ENCODE measurements at regions not wholly inside any gene's neighbourhood (a gene's known extent, or its start where the extent isn't known, plus 50 kb on each side); places are given as distances from the start of the nearest gene placed in this dataset.

GRCh38 chr2:12577567-12578253, 139.0 kb upstream of the TRIB2 start:
- Mint-ChIP-seq H3K4me1 (peaks cover 0 to 11% (median 3%) of the 10 kb centered on the region in 4 donors), H3K4me3 (no peak overlapping the region), H3K36me3 (no peaks in the 10 kb centered on the region), H3K9me3 (no peaks in the 10 kb centered on the region), H3K27ac (no peak overlapping the region), H3K27me3 (no peaks in the 10 kb centered on the region)
- CTCF ChIA-PET (ENCODE audit: partially characterized antibody): interaction anchor here (0.9 to 1.4 kb wide), 3 partner anchors 12 to 748 kb away, joined by 3 to 4 read pairs (median 3); partner anchors contain the start of gene TRIB2
- POLR2A ChIA-PET (ENCODE audit: partially characterized antibody): no interaction called here
- H3K27ac ChIP-seq (ENCODE audit: low read depth, low read length): no peak overlapping the region
- DNase-seq: no peak
- no peaks in the 10 kb centered on the region for H3K27me3 ChIP-seq (ENCODE audit: insufficient read depth, low read length)
- H3K4me1 ChIP-seq (ENCODE audit: insufficient read depth, low read length): no peaks in the 10 kb centered on the region
- H3K36me3 ChIP-seq (ENCODE audit: insufficient read depth, low read length): no peaks in the 10 kb centered on the region
- H3K4me3 ChIP-seq (ENCODE audit: low read length in 2 of 2): no peak overlapping the region
- intact Hi-C loops (cut with micrococcal nuclease): no loop called here
- H3K9me3 ChIP-seq (ENCODE audit: control insufficient read depth in 1 of 2, low read length in 2 of 2): no peaks in the 10 kb centered on the region

DNA sequence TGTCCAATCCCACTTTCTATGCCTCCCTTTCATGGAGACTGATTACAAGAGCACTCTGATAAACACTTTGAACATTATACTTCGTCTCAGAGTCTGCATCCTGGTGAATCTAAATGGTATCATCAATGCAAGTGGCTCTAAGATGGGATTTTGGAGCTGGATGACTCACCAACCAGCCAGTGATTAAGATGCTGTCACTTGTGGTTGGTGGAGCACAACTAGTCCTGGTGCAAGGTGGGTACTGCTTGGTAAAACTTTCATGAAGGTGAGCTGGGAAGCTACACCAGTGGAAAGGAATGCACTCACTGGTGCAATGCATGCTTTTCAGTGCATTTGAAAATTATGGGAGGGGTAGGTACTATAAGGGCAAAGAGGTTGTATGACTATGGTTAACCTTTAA, 137.7 kb upstream of the TRIB2 start:
- intact Hi-C loops (cut with micrococcal nuclease): no loop called here
- H3K36me3 Mint-ChIP-seq: no peaks in the 10 kb centered on the region
- no peak for DNase-seq
- POLR2A ChIA-PET (ENCODE audit: partially characterized antibody): no interaction called here
- Histone ChIP-seq H3K36me3 (ENCODE audit: insufficient read depth, low read length) (no peaks in the 10 kb centered on the region), H3K9me3 (ENCODE audit: control insufficient read depth in 1 of 2, low read length in 2 of 2) (no peaks in the 10 kb centered on the region), H3K27ac (ENCODE audit: low read depth, low read length) (no peak overlapping the region), H3K4me3 (ENCODE audit: low read length in 2 of 2) (no peak overlapping the region), H3K27me3 (ENCODE audit: insufficient read depth, low read length) (no peaks in the 10 kb centered on the region), H3K4me1 (ENCODE audit: insufficient read depth, low read length) (no peaks in the 10 kb centered on the region)
- H3K4me3 Mint-ChIP-seq: no peak overlapping the region
- no peak overlapping the region for H3K27ac Mint-ChIP-seq
- CTCF ChIA-PET (ENCODE audit: partially characterized antibody): no interaction called here
- no peaks in the 10 kb centered on the region for H3K9me3 Mint-ChIP-seq
- H3K27me3 Mint-ChIP-seq: no peaks in the 10 kb centered on the region
- H3K4me1 Mint-ChIP-seq: peaks cover 0 to 12% (median 5%) of the 10 kb centered on the region in 4 donors

DNA sequence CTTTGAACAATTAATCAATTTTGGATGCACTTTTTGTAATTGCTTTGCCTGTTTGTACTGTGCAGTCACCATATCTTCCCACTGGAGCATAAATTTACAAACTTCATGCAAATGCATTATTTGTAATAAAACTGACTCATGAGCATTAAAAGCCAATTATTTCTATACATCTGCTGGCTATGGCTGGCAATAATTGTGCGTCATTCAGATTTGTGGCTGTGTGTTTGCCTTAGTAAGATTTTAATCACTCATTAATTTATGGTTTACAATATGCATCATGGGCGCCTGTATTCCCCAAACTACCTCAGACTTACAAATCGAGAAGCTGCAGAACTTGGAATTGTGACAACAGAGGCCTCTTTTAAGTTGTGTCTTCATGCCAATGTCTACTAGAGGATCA, 132.4 kb upstream of the TRIB2 start:
- H3K4me1 Mint-ChIP-seq: peaks cover 22 to 36% (median 25%) of the 10 kb centered on the region in 4 donors
- no peak overlapping the region for H3K4me3 Mint-ChIP-seq
- CTCF ChIA-PET (ENCODE audit: partially characterized antibody): no interaction called here
- peaks cover 0 to 4% (median 0%) of the 10 kb centered on the region in 8 donors for H3K9me3 Mint-ChIP-seq
- Histone ChIP-seq H3K9me3 (ENCODE audit: control insufficient read depth in 1 of 2, low read length in 2 of 2) (no peaks in the 10 kb centered on the region), H3K27ac (ENCODE audit: low read depth, low read length) (no peak overlapping the region), H3K36me3 (ENCODE audit: insufficient read depth, low read length) (no peaks in the 10 kb centered on the region), H3K27me3 (ENCODE audit: insufficient read depth, low read length) (no peaks in the 10 kb centered on the region), H3K4me3 (ENCODE audit: low read length in 2 of 2) (no peak overlapping the region), H3K4me1 (ENCODE audit: insufficient read depth, low read length) (peaks cover 14% of the 10 kb centered on the region)
- DNase-seq: no peak
- no peaks in the 10 kb centered on the region for H3K27me3 Mint-ChIP-seq
- no peaks in the 10 kb centered on the region for H3K36me3 Mint-ChIP-seq
- H3K27ac Mint-ChIP-seq: no peak overlapping the region
- POLR2A ChIA-PET (ENCODE audit: partially characterized antibody): no interaction called here
- intact Hi-C loops (cut with micrococcal nuclease): loop anchor here (10.0 kb wide), 1 partner anchor 50 kb away; no protein-coding TSS in a partner anchor

DNA sequence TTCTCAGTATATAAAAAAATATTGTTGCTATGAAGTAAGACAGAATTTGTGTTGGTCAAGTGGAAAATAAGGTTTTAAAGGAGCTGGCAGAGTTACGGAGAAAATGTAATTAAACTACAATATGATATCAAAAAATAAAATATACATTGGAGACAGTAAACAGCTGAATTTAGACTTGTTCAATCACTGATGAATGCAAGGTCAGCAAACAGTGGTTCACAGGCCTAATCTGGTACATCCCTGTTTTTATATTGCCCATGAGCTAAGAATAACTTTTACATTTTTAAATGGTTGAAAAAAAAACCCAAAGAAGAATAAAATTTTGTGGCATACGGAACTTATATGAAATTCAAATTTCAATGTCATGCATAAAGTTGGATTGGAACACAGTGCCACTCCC, 131.0 kb upstream of the TRIB2 start:
- no peak overlapping the region for H3K27ac Mint-ChIP-seq
- H3K27ac ChIP-seq (ENCODE audit: low read depth, low read length): no peak overlapping the region
- no peaks in the 10 kb centered on the region for H3K27me3 ChIP-seq (ENCODE audit: insufficient read depth, low read length)
- H3K9me3 ChIP-seq (ENCODE audit: control insufficient read depth in 1 of 2, low read length in 2 of 2): no peaks in the 10 kb centered on the region
- H3K4me3 ChIP-seq (ENCODE audit: low read length in 2 of 2): no peak overlapping the region
- no peaks in the 10 kb centered on the region for H3K36me3 ChIP-seq (ENCODE audit: insufficient read depth, low read length)
- peaks cover 21% of the 10 kb centered on the region for H3K4me1 ChIP-seq (ENCODE audit: insufficient read depth, low read length)
- H3K36me3 Mint-ChIP-seq: no peaks in the 10 kb centered on the region
- no peak for DNase-seq
- peaks cover 24 to 40% (median 29%) of the 10 kb centered on the region in 4 donors for H3K4me1 Mint-ChIP-seq
- H3K27me3 Mint-ChIP-seq: no peaks in the 10 kb centered on the region
- ChIA-PET CTCF (ENCODE audit: partially characterized antibody) (interaction anchor here (0.6 to 1.0 kb wide), 2 partner anchors 106 to 130 kb away, joined by 3 read pairs; partner anchors contain the start of gene TRIB2), POLR2A (ENCODE audit: partially characterized antibody) (interaction anchor here (1.1 kb wide), 1 partner anchor 123 kb away, joined by 3 read pairs; no protein-coding TSS in a partner anchor)
- intact Hi-C loops (cut with micrococcal nuclease): loop anchor here (10.0 kb wide), 1 partner anchor 51 kb away; no protein-coding TSS in a partner anchor
- H3K4me3 Mint-ChIP-seq: no peak overlapping the region
- peaks cover 0 to 4% (median 0%) of the 10 kb centered on the region in 8 donors for H3K9me3 Mint-ChIP-seq

- no peaks in the 10 kb centered on the region for H3K27me3 Mint-ChIP-seq
- H3K9me3 ChIP-seq (ENCODE audit: control insufficient read depth in 1 of 2, low read length in 2 of 2): no peaks in the 10 kb centered on the region
- ChIA-PET POLR2A (ENCODE audit: partially characterized antibody) (interaction anchor here (1.0 to 1.6 kb wide), 2 partner anchors 85 to 130 kb away, joined by 3 read pairs; partner anchors contain the start of gene TRIB2), CTCF (ENCODE audit: partially characterized antibody) (no interaction called here)
- no peak for DNase-seq
- peaks cover 24 to 40% (median 29%) of the 10 kb centered on the region in 4 donors for H3K4me1 Mint-ChIP-seq
- intact Hi-C loops (cut with micrococcal nuclease): loop anchor here (10.0 kb wide), 1 partner anchor 52 kb away; no protein-coding TSS in a partner anchor
- H3K27ac Mint-ChIP-seq: peak overlapping the region in 3 of 7 donors; percentile 1 to 83 (median 7)
- peaks cover 0 to 4% (median 0%) of the 10 kb centered on the region in 8 donors for H3K9me3 Mint-ChIP-seq
- H3K36me3 ChIP-seq (ENCODE audit: insufficient read depth, low read length): no peaks in the 10 kb centered on the region
- H3K4me3 ChIP-seq (ENCODE audit: low read length in 2 of 2): no peak overlapping the region
- no peaks in the 10 kb centered on the region for H3K36me3 Mint-ChIP-seq
- no peak overlapping the region for H3K27ac ChIP-seq (ENCODE audit: low read depth, low read length)
- no peaks in the 10 kb centered on the region for H3K27me3 ChIP-seq (ENCODE audit: insufficient read depth, low read length)
- H3K4me1 ChIP-seq (ENCODE audit: insufficient read depth, low read length): peaks cover 21% of the 10 kb centered on the region
- H3K4me3 Mint-ChIP-seq: no peak overlapping the region
These were observed 129.5 kb upstream of the TRIB2 start for GRCh38 chr2:12587228-12587627.

DNA sequence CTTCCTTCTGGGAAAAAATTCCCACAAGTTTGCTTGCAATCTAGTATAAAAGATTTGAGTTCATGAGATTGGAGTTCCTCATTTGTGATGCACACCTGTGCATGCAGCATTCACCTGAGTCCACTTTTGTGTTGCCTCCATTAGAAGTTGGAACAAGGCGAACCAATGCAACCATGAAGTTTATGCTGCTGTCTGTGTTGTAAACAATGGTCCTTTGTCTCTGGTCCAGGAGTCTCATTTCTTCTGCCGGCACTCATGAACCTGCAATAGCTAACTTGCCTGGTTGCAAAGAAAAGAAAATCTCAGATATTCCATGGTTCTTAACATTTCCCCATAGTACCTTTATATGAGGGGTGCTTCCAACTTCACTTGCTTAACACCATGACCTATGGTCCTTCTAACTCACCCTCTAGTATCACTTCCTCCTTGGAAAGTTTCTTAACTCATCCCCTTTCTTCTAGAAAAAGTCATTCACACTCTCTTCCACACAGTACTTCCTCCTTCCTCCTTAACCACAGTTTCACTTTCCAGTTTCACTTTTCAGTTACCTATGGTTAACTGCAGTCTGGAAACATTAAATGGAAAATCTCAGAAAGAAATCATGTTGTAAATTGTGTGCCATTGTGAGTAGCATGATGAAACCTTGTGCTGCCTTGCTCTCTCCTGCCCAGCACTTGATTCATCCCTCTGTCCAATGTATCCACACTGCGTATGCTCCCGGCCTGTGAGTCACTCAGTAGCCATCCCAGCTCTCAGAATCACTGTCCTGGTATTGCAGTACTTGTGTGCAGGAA, 128.8 kb upstream of the TRIB2 start:
- POLR2A ChIA-PET (ENCODE audit: partially characterized antibody): interaction anchor here (1.0 to 1.6 kb wide), 2 partner anchors 86 to 129 kb away, joined by 3 read pairs; partner anchors contain the start of gene TRIB2

GRCh38 chr2:12588986-12589385, 127.8 kb upstream of the TRIB2 start:
- Mint-ChIP-seq H3K4me3 (no peak overlapping the region), H3K4me1 (peaks cover 23 to 37% (median 29%) of the 10 kb centered on the region in 4 donors), H3K27ac (peak overlapping the region in 2 of 7 donors; percentile 9 to 19), H3K36me3 (no peaks in the 10 kb centered on the region), H3K9me3 (peaks cover 0 to 4% (median 0%) of the 10 kb centered on the region in 8 donors), H3K27me3 (no peaks in the 10 kb centered on the region)
- Histone ChIP-seq H3K4me1 (ENCODE audit: insufficient read depth, low read length) (peaks cover 21% of the 10 kb centered on the region), H3K36me3 (ENCODE audit: insufficient read depth, low read length) (no peaks in the 10 kb centered on the region), H3K4me3 (ENCODE audit: low read length in 2 of 2) (no peak overlapping the region), H3K27ac (ENCODE audit: low read depth, low read length) (no peak overlapping the region), H3K9me3 (ENCODE audit: control insufficient read depth in 1 of 2, low read length in 2 of 2) (no peaks in the 10 kb centered on the region), H3K27me3 (ENCODE audit: insufficient read depth, low read length) (no peaks in the 10 kb centered on the region)
- DNase-seq: no peak
- POLR2A ChIA-PET (ENCODE audit: partially characterized antibody): interaction anchor here (1.6 kb wide), 1 partner anchor 128 kb away, joined by 3 read pairs; the partner anchor contains the start of gene TRIB2
- CTCF ChIA-PET (ENCODE audit: partially characterized antibody): interaction anchor here (1.4 kb wide), 1 partner anchor 12 kb away, joined by 3 read pairs; no protein-coding TSS in a partner anchor
- intact Hi-C loops (cut with micrococcal nuclease): loop anchor here (10.0 kb wide), 1 partner anchor 54 kb away; no protein-coding TSS in a partner anchor

More for the DNA sequence above, 128.8 kb upstream of the TRIB2 start:
- CTCF ChIA-PET (ENCODE audit: partially characterized antibody): no interaction called here
- peak overlapping the region in 7 of 8 donors; percentile 25 to 82 (median 71) for H3K4me3 Mint-ChIP-seq
- H3K4me3 ChIP-seq (ENCODE audit: low read length in 2 of 2): no peak overlapping the region
- no peaks in the 10 kb centered on the region for H3K36me3 ChIP-seq (ENCODE audit: insufficient read depth, low read length)
- H3K27me3 ChIP-seq (ENCODE audit: insufficient read depth, low read length): no peaks in the 10 kb centered on the region
- intact Hi-C loops (cut with micrococcal nuclease): loop anchor here (10.0 kb wide), 1 partner anchor 53 kb away; no protein-coding TSS in a partner anchor
- peaks cover 21% of the 10 kb centered on the region for H3K4me1 ChIP-seq (ENCODE audit: insufficient read depth, low read length)
- H3K27ac Mint-ChIP-seq: peak overlapping the region; percentile 0 to 75 (median 60)
- no peak overlapping the region for H3K27ac ChIP-seq (ENCODE audit: low read depth, low read length)
- H3K9me3 ChIP-seq (ENCODE audit: control insufficient read depth in 1 of 2, low read length in 2 of 2): no peaks in the 10 kb centered on the region
- no peak for DNase-seq
- no peaks in the 10 kb centered on the region for H3K27me3 Mint-ChIP-seq
- H3K9me3 Mint-ChIP-seq: peaks cover 0 to 4% (median 0%) of the 10 kb centered on the region in 8 donors
- no peaks in the 10 kb centered on the region for H3K36me3 Mint-ChIP-seq
- peaks cover 24 to 39% (median 29%) of the 10 kb centered on the region in 4 donors for H3K4me1 Mint-ChIP-seq

All from CD4-positive, alpha-beta memory T cell (primary cell).